ENCODE measurements at regions not wholly inside any gene's neighbourhood (a gene's known extent, or its start where the extent isn't known, plus 50 kb on each side); places are given as distances from the start of the nearest gene placed in this dataset.

GRCh38 chr2:41741951-41742595 lies 305.7 kb upstream of the PKDCC start:
- DNase-seq = no peak

- DNase-seq = no peak
These were observed 304.5 kb upstream of the PKDCC start for GRCh38 chr2:41743324-41743723.

GRCh38 chr2:41750829-41751228 lies 297.0 kb upstream of the PKDCC start:
- no peak for DNase-seq

- no peak for DNase-seq
These were observed 287.9 kb upstream of the PKDCC start for GRCh38 chr2:41759880-41760279.

- no peak for DNase-seq
These were observed 284.7 kb upstream of the PKDCC start for GRCh38 chr2:41763141-41763540.

GRCh38 chr2:41764131-41764530 lies 283.7 kb upstream of the PKDCC start:
- no peak for DNase-seq

- no peak for DNase-seq
These were observed 282.9 kb upstream of the PKDCC start for GRCh38 chr2:41764919-41765318.

GRCh38 chr2:41768310-41768709 lies 279.5 kb upstream of the PKDCC start:
- no peak for DNase-seq

- no peak for DNase-seq
These were observed 276.1 kb upstream of the PKDCC start for GRCh38 chr2:41771710-41772109.

GRCh38 chr2:41772697-41773096 lies 275.1 kb upstream of the PKDCC start:
- DNase-seq = no peak

GRCh38 chr2:41774011-41774605 lies 273.7 kb upstream of the PKDCC start:
- DNase-seq = no peak

GRCh38 chr2:41775366-41776025 lies 272.3 kb upstream of the PKDCC start:
- no peak for DNase-seq

GRCh38 chr2:41779888-41780287 lies 267.9 kb upstream of the PKDCC start:
- DNase-seq = no peak

- peak; percentile 40 for DNase-seq
These were observed 265.3 kb upstream of the PKDCC start for GRCh38 chr2:41782306-41783158.

GRCh38 chr2:41784496-41784895 lies 263.3 kb upstream of the PKDCC start:
- no peak for DNase-seq

- DNase-seq = no peak
These were observed 262.4 kb upstream of the PKDCC start for GRCh38 chr2:41785251-41786022.

GRCh38 chr2:41791523-41791922 lies 256.3 kb upstream of the PKDCC start:
- DNase-seq = no peak

GRCh38 chr2:41803361-41803760 lies 244.5 kb upstream of the PKDCC start:
- DNase-seq = no peak

- DNase-seq = no peak
These were observed 241.5 kb upstream of the PKDCC start for GRCh38 chr2:41806286-41806685.

GRCh38 chr2:41821167-41821566 lies 226.7 kb upstream of the PKDCC start:
- no peak for DNase-seq

GRCh38 chr2:41826921-41827320 lies 220.9 kb upstream of the PKDCC start:
- no peak for DNase-seq

- DNase-seq = no peak
These were observed 220.4 kb upstream of the PKDCC start for GRCh38 chr2:41827354-41827971.
